HG02623 (cell line): ENCODE measurements at regions not wholly inside any gene's neighbourhood (a gene's known extent, or its start where the extent isn't known, plus 50 kb on each side); places are given as distances from the start of the nearest gene placed in this dataset.

Source experiments
- ATAC-seq: cut with Tn5 transposase; IDR thresholded peaks from one replicate; pipeline ENCODE4 v1.9.1; 2021; ENCODE audit warnings: moderate library complexity; ENCODE audit not compliant: unreplicated experiment

- no peak for ATAC-seq
Observed at GRCh38 chr1:56395776-56396175, 183.6 kb downstream of the PLPP3 start.

GRCh38 chr1:56394298-56394697 lies 185.1 kb downstream of the PLPP3 start:
- ATAC-seq = no peak

GRCh38 chr1:56390934-56391731 lies 188.2 kb downstream of the PLPP3 start:
- ATAC-seq = no peak

DNA sequence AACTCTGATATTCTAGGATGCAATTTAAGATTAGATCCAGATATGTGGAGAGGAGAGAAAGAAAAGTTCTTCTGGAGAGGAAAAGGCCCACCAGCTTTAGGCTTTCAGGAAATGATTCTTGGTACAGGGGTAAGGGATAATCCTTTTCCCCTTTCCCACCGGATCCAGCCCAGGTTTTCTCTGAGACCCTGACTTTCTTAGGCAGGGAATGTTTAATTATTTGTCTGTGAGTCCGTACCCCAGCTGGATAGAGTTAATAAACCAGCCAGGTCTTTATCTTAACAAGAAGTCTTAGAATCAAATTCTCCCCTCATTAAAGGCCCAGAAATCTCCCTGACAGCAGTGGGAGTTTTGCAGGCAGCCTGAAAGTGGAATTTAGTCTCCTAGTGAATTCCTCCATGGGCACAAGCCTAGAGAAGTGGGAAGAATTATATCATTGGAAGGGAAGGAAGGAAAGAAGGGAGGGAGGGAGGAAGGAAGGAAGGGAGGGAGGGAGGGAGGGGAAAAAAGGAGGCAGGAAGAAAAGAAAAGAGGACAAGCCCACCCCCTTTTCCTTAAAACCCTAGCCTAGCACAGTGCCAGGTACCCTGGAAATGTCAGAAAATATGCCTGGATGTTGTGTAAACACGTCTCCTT lies 189.0 kb downstream of the PLPP3 start:
- ATAC-seq = no peak

DNA sequence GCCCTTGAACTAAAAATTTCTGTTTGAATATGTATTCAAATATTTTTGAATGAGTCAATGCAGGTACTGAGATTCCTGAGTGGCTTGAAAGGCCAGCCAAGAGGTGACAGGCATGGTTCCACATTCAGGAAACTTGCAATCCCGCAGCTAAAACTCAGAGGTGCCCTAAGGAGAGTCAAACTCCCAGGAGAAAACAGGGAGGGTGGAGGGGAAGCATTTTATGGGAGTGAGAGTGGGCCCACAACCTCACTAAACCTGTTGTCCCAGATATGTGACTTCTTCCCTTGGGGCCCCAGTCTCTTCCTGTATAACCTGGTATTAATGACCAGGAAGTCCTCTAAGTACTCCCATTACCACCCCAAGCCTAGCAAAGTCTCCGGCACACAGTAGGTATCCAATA lies 189.6 kb downstream of the PLPP3 start:
- ATAC-seq = no peak

DNA sequence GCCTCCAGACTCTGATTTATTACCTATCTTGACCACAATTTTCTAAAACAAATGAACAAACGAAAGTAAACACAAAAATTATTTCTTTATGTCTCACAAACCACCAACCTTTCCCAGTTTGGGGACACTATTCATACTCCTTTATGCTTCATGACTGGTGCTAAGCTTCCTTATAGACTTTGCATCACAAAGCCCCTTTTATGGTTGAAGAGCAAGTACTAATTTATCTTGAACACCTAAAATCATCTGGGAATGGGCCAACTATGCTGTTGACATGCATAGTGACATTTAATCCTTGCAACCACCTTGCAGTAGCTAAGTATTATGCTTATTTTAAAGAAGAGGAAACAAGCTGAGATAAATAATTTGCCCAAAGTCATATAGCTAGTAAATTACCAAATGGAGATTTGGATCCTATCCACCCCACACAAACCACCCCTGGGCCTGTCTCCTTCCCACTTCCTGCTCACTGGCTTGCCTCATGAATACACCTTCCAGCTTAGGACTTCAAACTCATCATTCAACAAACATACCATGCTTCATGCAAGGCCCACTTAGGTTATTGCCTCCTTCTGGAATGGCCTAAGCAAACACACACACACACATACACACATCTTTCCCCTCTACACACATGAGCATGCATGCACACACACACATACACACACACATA lies 192.2 kb downstream of the PLPP3 start:
- no peak for ATAC-seq

- ATAC-seq = no peak
Observed at GRCh38 chr1:56385314-56385713, 194.0 kb downstream of the PLPP3 start.

- ATAC-seq = no peak
Observed at GRCh38 chr1:56382929-56383328, 196.4 kb downstream of the PLPP3 start.

- ATAC-seq = no peak
Observed at GRCh38 chr1:56380531-56380930, 198.8 kb downstream of the PLPP3 start.

DNA sequence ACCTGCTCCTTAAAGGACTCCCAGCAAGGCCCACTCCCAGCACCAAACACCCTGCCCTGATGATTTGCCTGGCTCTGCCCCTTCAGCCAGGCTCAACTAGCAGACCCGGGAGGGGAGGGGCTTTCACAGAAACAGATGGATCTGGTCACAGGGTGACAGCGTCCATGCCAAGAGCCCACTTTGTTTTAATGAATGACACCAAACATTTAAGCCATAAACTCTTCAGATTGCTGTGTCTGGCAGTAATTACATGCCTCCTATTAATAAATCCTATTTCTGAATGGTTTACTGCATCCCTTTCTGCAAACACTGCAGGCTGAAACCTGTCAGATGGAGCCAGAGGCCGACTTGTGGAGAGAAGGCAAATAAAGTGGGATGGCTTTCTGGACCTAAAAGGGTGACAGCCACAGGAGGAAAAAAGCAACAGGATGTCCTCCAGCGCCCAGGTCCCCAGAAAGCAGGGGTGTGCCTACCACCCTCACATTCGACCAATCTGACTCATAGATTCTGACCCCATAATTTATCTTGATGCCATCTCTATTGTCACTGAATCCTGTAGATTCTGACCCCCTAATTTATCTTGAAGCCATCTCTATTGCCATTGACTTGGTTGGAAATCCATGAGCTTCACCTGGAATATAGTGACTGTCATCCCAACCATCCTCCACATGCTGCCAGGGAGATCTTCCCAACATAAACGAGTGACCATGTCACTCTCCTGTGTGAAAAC lies 200.9 kb downstream of the PLPP3 start:
- no peak for ATAC-seq

DNA sequence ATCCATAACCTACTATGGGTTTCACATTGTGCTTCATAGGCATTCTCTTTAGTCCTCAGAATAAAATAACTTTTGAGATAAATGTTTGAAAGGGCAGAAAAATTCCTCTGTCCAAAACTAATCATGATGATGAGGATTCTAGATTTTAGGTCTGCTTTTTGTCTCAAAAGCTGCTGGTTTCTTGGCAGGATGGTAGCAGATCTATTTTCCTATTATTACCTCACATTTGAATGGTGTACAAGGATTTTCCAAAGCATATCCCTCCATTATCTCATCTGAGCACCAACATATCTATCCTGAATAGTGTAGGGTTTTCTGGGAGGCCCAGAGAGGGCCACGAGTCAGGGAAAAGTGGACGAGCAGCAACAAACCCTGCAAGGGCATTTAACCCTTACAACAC lies 201.9 kb downstream of the PLPP3 start:
- no peak for ATAC-seq

DNA sequence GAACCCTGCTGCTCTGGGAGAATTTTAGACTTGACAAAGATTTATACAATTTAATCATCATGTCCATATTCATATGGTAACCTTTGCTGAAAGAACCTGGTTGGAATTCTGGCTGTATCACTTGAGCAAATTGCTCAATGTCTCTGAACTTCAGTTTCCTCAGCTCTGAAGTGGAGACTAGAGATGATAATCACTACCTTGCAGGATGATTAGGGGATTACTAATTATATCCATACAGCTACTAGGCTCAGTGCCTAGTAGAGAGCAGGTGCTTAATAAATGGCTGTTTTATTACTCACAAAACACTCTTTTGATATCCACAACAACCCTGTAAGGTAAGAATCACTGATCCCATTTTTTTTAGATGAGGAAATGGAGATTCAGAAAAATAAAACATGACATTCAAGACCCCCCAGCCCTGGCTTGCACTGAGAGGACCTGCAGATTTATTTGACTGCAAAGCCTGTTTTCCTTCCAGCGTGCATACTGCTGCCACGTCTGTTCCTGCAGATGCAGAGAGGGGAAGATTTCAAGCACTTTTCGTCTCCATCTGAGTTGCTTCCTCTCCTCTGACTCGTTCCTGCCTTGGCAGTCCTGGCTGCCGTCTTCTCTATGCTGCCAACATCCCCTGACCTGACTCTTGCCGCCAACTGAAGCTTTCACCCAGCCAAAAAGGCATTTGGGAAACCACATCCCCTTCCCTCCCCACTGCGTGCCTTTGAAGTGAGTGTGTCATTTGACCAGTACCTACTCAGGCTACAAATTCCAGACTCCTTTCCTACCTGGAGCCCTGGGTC lies 203.0 kb downstream of the PLPP3 start:
- ATAC-seq = no peak

DNA sequence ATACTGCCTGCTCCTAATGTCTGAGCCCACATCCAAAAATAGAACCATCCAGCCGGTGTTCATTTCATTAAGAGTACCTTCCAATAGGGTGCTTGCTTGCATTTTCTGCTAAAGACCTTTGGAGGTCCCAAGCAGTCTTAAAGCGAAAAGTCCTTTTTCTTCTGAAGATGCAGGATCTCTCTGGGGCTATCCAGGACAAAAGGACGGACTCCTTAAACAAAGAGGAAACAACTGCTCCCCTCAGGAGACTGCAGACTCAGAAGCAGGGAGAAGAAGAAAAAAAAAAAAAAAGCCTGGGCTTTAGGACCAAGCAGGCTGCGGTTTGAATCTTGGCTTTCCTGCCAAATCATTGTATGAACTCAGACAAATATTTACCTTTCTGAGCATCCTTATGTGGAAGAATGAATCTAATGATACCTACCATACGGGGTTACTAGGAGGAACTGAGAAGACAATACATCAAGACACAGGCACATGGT lies 204.0 kb downstream of the PLPP3 start:
- no peak for ATAC-seq

DNA sequence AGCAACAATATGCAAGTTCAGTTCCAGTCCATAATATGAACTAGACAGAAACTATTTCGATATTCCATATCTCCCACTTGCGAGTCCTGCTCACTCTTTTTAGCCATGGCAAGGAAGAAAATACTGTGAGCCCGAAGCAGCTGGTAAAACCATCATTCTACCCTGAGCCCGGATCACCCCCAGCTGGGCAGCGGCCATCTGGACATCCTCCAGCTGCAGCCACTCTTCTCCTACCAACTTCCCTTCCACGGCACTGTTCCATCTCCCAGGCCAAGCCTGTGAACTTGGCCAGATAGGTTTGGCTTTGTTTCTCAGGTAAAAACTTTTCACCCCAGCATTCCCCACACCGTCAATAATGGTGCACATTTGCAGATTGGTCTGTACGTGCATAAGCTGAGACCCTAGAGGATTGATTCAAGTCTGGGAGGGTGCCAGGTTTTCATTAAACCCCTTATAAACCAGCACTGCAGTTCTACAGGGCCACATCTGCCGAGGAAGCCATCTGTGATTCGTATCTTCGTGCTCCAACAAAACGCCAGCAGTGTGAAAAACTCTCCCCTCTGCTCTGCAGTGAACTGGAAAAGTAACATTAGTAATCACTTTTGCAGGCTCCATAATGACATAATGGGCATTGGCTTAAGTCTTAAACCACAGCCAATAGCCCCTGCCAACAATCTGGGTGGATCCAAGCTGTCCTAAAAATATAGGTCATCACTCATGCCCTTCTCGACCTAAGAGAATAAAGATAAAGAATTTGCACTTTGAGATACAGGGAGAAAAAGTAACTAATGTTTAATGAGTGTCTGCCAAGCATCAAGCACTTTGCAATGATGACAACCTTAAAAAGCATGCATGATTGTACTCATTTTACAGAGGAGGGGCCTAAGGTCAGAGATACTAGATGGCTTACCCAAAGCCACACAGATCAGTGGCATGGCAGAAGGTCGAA lies 205.1 kb downstream of the PLPP3 start:
- no peak for ATAC-seq

DNA sequence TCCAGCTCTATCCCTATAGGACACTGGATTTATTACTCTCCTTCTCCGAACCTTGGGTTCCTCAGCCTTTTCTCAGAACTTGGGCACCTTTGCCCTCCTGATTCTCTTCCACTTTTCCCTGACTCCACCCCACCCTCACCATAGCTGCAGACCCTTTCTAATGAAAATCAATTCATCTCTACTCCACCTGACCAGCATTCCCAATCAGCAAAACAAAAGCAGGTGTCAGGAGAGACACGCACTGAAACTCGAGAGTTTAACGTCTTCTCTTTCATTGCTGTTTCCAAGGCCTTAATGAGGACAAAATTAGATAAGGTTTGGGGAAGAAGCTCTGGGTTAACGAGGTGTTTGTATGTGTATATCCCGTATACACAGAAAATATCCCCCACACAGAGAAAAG lies 208.8 kb downstream of the PLPP3 start:
- ATAC-seq = no peak

GRCh38 chr1:56363007-56363770 lies 216.2 kb downstream of the PLPP3 start:
- ATAC-seq = no peak

- no peak for ATAC-seq
Observed at GRCh38 chr1:56360021-56360420, 219.3 kb downstream of the PLPP3 start.

GRCh38 chr1:56359056-56359455 lies 220.3 kb downstream of the PLPP3 start:
- no peak for ATAC-seq
